EL (cell line): ENCODE measurements at regions not wholly inside any gene's neighbourhood (a gene's known extent, or its start where the extent isn't known, plus 50 kb on each side); places are given as distances from the start of the nearest gene placed in this dataset.
"Not testable (repeated sequence)": the region's sequence is repeated elsewhere in the genome, so short reads cannot be mapped to it uniquely, and the experiment has no call there.

Experiments used
- DNase-seq: peaks from one replicate; pipeline ENCODE4 v3.0.0-alpha.2; 2016

DNA sequence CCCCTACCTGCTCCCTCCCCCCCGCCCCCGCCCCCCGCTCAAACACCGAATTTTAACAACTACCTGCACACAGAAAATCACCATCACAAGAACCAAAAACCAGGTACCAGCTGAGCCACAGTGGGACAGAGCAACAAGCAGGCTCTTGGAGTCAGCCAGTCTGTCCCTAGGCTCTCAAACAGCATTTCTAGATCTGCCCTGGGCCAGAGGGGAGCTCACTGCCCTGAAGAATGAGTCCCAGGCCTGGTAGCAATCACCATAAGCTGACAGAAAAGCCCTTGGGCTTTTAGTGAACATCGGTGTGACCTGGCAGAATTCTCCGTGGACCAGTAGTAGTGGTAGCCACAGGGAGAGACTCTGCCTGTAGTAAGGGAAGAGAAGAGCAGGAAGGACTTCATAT lies 58.3 kb downstream of the C11orf87 start:
- DNase-seq = no peak

DNA sequence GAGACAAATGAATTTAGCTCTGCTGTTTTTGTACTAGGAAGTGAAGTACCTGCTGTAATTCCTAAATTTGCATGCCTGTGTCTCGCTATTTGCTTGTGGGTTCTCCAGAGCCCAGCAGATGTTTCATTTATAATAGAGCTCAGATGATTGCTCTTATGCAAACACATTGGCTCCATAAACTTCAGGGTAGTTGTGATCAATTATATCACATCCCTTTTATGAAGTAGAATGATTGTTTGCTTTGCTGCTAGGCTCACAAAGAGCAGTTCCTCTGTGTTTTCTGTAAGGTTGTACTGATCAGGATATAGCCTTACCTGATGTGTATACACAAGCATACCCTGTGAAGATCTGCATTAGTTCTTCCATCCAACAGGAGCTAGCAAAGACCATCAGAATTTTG lies 64.1 kb downstream of the C11orf87 start:
- no peak for DNase-seq

DNA sequence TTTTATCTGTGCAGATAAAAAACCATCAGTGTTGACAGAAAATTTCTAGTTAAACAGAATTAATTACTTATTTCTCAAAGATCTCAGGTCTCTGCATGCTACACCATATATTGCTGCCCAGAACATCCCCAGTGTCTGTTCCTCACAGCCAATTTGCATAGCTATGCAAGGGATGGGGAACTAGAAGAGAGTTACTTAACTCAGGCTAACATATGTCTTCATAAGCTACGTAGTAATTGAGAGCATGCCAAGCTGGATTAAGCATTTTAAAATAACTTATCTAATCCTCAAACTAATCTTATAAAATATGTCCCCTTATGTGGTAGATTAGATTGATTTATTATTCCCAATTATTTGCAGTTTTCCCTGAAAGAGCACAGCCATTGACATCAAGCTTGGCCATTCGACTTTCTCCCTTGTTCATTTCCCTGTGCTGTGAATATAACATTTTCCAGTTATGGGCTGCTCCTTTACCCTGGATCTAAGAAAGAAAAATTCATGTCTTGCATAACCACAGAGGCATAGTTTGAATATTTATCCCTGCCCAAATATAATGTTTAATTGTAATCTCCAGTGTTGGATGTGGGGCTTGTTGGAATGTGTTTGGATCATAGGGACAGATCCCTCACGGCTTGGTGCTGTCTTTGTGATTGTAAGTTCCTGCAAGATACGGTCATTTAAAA lies 69.1 kb downstream of the C11orf87 start:
- peak; percentile 60 for DNase-seq

DNA sequence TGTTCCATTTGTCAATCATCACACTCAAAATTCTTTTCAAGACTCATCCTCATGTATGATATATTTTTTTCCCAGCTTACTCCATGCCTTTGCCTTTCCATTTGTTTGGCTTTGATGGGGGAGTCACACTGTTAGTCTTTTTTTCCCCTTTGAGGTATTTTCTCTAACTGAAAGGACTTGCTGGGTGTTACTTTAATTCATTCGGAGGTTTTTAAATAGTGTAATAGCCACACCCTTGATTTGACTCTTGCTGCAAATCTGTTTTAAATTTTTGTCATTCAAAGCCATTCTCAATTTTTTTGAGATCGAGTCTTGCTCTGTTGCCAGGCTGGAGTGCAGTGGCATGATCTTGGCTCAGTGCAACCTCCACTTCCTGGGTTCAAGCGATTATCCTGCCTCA lies 84.1 kb downstream of the C11orf87 start:
- DNase-seq = no peak

DNA sequence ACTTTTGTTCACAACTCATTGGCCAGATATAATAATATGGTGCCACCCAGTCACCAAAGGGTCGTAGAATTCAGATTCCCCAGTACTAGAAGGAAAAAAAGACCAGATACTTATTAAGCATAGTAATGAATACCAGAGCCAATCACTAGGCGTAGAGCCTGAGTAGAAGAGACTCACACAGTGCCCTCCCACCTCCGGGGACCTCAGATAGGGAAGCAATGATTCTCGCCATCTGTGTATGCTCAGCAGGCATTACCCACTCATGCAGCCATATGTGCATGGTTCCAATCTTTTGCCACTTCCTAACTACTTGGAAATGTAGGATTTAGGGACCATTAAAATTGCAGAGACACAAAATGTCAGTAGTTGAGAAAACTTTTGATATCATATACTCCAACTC lies 85.3 kb downstream of the C11orf87 start:
- no peak for DNase-seq

DNA sequence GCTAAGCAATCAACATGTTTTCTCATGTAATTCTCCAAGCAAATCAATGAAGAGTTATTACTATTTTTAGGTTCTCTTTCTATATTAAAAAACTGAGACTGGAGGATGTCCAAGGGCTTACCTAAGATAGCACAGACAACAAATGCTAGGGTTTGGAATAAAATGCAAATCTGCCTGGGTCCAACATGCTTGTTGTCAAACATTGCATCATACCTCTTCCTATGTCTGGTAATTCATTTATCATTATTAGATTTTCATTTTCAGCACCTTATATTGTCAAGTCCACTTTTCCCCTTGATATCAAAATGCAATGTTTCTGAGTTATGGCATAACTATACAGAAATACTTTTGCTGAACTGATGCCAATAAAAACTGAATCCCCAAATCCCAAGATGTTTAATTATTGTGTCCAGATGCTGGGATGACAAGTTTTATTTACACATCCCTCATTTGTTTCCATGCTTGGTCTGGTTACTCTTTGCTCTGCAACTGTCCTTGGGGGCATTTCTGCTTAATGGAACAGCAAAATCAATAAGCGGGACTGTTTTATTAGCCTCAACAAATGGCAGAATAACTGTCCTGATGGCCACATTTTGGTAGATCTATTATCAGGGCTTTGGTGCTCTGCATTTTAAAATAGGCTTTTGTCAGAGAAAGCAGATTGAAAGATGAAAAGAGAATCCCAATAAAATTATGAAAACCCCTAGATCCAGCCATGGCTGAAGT lies 86.0 kb downstream of the C11orf87 start:
- DNase-seq = no peak

DNA sequence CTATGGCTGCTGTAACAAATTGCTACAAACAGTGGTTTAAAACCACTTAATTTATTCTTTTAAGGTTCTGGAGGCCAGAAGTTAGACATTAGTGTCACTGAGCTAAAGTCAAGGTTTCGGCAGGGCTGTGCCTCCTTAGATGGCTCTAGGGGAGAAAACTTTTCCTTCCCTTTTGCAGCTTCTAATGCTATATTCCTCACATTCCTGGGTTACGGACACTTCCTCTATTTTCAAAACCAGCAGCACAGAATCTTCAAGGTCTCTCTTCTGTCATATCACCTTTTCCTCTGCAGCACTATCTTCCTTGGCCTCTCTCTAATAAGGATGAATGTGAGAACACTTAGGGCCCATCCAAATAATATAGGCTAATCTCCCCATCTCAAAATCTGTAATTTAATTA lies 87.0 kb downstream of the C11orf87 start:
- no peak for DNase-seq

DNA sequence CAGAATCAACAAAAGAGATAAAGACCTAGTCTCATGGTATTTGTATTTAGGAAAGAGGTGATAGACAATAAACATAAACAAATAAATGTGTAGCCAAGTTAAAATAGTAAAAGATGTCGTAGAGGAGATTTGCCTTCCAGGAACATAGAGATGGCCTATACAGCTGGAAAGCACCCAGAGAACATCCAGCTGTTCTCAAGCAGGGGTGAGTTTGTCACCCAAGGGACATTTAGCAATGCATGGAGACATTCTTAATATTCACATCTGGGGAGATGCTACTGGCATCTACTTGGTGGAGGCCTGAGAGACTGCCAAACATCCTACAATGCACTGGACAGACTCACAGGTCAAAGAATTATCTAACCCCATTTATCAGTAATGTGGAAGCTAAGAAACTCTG lies 88.3 kb downstream of the C11orf87 start:
- no peak for DNase-seq

DNA sequence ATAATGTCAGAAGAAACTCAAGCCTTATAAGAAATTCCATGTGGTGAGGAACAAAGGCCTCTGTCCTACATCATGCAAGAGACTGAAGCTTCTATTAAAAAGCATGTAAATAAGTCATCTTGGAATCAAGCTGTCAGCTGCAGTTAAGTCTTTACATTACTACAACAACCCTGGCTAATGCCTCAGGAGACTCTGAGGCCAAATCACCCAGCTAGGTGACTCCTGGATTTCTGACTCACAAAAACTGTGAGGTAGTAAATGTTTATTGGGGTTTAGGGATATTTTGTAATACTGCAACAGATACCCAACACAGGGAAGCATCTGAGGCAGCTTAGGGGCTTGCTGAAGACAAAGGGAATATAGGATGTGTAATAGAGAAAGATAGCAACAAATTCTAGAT lies 89.6 kb downstream of the C11orf87 start:
- no peak for DNase-seq

DNA sequence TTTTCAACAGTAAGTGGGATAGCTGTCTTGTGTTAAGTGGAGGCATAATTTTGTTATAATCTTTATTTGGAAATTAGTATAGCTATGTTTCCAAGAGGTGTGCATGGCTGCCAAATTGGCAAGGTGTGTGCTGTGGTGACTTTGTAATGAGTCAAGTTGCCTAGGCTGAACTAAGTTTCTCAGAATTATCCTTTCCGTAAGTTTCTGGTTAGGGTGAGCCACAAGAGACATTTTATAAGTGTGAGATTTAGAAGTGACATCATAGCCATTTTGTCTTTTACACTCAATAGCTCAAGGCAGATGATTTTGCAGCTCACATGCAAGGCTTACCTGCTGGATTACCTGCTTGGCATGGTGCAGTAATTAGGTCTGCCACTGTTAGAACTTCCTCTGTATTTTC lies 90.3 kb downstream of the C11orf87 start:
- no peak for DNase-seq

DNA sequence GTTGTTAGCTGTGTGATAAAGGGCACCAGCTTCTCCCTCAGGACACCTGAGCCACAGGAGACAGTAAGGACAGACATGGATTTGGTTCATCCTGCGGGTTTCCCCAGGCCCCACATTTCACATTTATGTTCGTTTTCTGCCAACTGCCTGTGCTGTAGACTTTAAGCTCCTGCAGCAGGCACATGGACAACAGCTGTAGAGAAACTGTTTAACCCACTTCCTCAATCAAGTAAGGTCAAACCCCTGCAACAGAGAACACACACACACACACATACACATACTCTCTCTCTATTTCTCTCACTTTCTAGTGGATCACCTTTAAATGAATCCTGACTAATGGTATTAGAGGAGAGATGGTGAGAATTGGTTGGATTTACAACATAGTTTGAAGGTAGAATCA lies 90.7 kb downstream of the C11orf87 start:
- DNase-seq = no peak

DNA sequence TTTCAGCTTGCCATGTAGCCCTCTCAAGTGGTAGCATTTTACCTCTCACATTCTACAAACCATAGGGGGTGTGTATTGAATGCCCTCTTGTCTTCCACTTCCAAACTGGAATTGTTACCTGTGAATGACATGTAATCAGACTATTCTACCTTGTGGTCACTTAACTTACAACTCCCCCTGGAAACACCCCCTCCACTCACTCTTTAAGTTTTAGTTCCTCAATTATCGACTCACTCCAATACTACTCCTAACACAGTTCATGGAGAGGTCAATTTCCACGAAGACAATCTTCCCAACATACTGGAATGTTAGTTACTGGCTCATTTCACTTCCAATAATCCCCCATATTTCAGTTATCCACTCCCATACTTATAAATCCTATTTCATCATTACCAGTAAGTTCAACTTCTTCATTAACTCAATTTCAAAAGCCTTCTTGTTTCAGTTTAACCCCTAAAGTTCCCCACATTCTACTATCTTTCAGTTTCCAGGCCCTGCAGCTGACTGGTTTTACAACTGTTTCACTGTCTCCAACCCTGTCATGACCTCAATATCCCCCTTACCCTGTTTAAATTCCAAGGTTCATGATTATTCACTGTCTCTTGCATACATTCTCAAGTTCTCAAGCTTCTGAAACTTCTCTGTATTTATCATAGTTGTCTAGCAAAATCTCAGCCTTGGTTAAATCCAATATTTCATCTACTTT lies 92.5 kb downstream of the C11orf87 start:
- DNase-seq = no peak

DNA sequence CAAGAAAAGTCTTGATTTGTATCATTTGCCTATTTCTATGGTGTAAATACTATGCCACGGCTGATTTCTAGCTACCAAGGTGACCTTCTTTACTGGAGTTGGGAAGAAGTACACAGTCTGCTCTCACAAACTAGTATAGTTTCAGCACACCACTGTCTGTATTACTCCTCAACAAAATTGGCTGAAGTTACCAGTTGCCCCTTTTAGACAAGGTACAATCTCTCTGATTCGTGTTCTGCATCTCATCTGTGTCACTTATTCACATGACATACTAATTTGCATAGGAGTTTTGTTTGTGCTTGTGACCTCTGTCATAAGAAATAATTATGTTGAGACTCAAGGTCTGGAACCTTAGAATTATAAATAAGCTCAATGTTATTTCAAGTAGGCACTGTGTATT lies 97.3 kb downstream of the C11orf87 start:
- no peak for DNase-seq

DNA sequence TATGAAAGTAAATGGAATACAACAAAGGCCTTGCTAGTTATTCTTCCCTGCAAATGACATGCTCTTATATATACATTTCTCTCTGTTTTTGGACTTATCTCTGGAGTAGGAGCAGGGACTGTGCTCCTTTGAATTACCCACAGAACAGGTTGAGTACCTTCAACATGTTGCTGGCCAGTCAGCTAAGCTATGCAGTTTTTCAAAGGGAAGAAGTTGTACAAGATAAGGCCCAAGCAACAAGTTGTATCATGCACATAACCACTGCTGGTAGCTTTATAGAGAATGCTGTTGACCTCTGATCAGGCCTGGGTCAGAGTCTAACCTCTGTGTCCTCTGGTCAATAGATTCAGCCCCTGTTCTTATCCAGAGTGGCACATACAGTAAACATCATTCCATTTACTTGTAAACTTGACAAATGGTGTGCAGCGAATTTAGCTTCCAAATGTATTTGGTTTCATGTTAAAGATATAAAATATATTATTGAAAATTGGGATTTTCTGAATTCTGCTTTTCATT lies 99.6 kb downstream of the C11orf87 start:
- DNase-seq = no peak

DNA sequence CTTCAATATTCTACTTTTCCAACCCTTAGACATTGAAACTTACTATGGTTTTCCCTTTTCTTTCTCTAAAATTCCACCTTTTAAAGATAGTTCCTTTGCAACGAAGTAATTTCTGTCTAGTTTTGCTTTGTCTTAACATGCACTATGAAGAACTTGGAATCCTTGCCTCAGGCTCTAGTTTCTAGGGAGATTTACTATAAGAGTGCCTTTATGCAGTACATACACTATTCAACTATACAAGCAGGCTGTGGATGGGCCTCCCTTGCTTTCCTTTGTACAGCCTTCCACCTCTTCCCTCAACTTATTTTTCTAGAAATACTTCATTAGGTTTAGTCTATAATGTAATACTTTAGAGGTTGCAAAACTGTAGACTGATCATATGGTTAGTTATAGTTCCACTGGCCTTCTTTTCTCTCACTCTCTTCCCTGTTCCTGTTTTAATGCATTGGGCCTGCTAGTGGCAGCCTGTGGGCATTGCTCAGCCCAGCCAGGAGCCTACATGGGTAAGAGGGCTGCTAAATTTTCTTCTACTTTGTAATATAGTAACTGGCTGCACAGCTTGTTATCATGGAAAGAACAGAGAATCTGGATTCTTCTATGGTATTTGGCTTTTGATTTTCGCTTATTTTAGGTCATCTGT lies 100.2 kb downstream of the C11orf87 start:
- DNase-seq = no peak

DNA sequence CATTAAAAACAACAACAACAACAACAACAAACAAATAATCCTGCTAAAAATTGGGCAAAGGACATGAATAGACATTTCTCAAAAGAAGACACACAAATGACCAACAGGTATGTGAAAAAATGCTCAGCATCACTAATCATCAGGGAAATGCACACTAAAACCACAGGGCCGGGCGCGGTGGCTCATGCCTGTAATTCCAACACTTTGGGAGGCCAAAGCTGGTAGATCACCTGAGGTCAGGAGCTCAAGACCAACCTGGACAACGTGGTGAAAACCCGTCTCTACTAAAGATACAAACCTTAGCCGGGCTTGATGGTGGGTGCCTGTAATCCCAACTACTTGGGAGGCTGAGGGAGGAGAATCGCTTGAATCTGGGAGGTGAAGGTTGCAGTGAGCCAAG lies 103.6 kb downstream of the C11orf87 start:
- not testable (repeated sequence) for DNase-seq

DNA sequence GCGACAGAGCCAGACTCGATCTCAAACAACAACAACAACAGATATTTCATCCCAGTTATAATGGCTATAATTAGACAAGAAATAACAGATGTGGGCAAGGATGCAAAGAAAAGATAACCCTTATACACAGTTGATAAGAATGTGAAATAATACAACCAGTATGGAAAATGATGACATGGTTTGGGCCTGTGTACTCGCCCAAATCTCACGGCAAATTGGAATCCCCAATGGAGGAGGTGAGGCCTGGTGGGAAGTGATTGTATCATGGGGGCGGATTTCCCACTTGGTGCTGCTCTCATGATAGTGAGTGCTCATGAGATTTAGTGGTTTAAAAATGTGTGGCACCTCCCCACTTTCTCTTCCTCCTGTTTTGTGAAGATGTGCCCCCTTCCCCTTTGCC lies 104.1 kb downstream of the C11orf87 start:
- no peak for DNase-seq

DNA sequence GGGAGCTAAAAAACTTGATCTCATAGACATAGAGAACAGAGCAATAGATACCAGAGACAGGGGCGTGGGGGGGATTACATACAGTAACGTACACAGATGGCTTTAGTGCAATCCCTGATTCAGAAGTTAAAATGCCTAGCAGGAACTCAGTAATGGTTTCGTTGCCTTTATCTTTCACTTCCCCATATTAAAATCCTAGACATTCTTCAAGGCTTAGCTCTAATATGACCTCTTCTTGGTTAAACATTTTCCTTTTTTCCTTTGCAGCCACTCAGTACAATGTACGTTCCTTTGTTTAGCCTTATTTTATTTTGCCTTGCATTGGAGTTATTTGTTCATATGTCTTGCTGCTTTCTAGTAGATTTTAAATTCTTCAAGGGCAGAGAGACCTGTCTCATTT lies 104.9 kb downstream of the C11orf87 start:
- DNase-seq = no peak

DNA sequence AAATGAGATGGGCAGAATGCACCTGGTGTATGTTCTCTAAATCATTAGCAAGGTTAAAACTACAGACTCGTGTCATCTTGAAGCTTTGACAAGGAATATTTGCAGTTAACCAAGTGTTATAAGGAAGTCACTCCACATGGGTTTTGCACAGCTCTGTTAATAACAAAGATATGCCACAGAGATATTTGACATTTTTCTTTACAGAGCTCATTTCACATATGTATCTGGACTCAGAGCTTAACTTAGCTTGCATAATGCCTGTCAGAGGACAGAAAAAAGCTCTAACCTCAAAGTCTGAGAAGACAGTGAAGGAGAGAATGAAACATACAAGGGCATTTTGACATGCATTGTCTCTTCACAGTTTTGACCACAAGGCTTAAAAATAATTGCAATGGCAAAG lies 105.5 kb downstream of the C11orf87 start:
- DNase-seq = peak; percentile 76

DNA sequence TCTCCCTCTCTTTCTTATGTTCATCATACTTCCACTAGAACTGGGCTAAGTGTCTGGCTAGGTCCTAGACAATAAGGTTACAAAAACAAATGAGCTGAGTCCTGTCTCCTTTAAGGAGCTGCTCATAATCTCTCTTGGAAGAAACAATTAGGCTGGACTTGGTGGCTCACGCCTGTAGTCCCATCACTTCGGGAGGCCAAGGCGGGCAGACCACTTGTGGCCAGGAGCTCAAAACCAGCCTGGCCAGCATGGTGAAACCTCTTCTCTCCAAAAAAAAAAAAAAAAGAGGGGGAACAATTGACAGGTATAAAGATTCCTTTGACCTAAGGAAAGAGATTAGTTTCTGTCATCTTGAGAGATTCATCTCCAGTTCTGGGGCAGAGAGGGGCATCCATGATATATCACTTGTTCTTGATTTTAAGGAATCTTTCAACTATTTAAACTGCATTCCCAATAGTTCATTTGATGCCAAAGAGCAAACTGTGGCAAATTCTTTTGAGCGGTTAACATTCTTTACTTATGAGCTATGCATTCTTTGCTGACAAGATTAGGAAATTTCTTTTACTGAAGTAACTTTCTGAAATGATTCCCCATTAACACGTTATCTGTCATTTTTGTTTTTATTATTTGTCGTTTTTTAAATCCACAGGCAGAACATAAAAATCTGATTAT lies 125.5 kb downstream of the C11orf87 start:
- DNase-seq = peak; percentile 90

DNA sequence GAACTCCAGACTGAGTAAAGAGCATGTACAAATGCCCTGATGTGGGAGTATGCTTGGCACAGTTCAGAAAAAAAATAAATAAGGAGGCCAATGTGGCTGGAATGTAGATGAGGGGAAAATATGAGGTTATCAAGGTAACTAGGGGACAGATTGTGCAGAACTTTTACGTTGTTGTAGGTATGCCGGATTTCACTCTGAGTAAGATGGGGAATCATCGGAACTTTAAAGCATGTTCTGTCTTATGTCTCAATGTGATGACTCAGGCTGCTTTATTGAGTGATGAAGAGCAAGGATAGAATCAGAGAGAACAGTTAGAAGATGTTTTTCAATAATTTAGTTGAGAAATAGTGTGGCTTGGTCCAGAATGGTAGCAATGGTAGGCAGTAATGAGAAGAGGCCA lies 130.4 kb downstream of the C11orf87 start:
- DNase-seq = peak; percentile 36

DNA sequence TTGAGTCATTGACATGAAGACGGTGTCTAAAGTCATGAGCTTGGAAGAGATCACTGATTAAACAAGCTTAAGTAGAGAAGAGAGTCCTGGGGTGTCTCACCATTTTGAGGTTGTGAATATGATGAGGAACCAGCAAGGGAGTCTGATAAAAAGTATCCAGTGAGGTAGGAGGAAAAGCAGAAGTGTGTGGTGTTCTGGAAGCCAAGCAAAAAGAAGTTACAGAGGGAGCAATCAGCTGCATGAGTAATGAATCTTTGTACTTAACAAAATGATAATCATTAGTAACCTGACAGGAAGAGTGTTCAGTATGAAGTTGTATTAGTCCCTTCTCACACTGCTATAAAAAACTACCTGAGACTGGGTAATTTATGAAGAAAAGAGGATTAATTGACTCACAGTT lies 131.3 kb downstream of the C11orf87 start:
- DNase-seq = no peak

DNA sequence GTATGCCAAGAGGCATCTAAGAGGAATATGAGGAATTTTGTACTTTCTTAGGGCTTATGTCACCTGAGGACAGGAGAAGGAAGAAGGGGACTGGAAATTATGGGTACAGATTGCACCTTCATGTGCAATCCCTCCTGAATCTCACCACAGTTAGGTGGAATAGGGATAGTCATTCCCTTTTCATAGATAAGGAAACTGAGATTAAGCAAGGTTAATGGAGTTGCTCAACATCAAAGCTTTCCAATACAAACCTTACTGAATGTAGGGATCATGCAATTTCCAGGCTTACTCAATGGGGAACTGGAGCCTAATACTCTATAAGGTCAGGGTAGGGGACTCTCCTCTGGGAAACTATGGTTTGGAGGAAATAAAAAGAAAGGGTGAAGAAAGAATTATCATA lies 133.0 kb downstream of the C11orf87 start:
- no peak for DNase-seq
